Common myeloid progenitor, CD34-positive (primary cell): ENCODE measurements at regions not wholly inside any gene's neighbourhood (a gene's known extent, or its start where the extent isn't known, plus 50 kb on each side); places are given as distances from the start of the nearest gene placed in this dataset.
"Not testable (repeated sequence)": the region's sequence is repeated elsewhere in the genome, so short reads cannot be mapped to it uniquely, and the experiment has no call there.

Source experiments
- CTCF ChIA-PET: fragments of 350-600 bp; sonication (Branson Sonifier 250); formaldehyde crosslinking; loops from one replicate; lab custom pipeline; 2021; ENCODE audit warnings: antibody characterized with exemption; lab: Charles Lee
- POLR2A ChIA-PET: fragments of 350-600 bp; sonication (Branson Sonifier 250); formaldehyde crosslinking; loops from one replicate; lab custom pipeline; 2021; ENCODE audit warnings: antibody characterized with exemption; lab: Charles Lee
- DNase-seq, 3 donors: peaks; one replicate each; pipeline versions ENCODE4 v3.0.0 to v3.0.0-alpha.2; 2013
- H3K27ac ChIP-seq, 2 experiments: 1 replicate in 1 of 2; 2 replicates in 1 of 2; pipeline ENCODE4 v1.7.0; 2013; ENCODE audit warnings: inconsistent platforms in 2 of 2, low read length in 2 of 2, mild to moderate bottlenecking in 2 of 2, low read depth in 1 of 2, moderate library complexity in 1 of 2; ENCODE audit not compliant: severe bottlenecking in 2 of 2, insufficient read depth in 1 of 2, poor library complexity in 1 of 2
- H3K27me3 ChIP-seq, 5 experiments: replicated peaks in 2 of 5; 1 replicate in 3 of 5; 2 replicates in 2 of 5; pipeline versions ENCODE4 v1.6.1 to v1.7.0; 2013; ENCODE audit warnings: low read length in 4 of 5, mild to moderate bottlenecking in 2 of 5, moderate library complexity in 2 of 5, inconsistent platforms in 1 of 5; ENCODE audit not compliant: insufficient read depth in 5 of 5, control insufficient read depth in 4 of 5
- H3K36me3 ChIP-seq, 4 experiments: 1 replicate in 2 of 4; 2 replicates in 2 of 4; pipeline versions ENCODE4 v1.6.1 to v1.7.0; 2013; ENCODE audit warnings: low read length in 3 of 4, control low read depth in 1 of 4, mild to moderate bottlenecking in 1 of 4; ENCODE audit not compliant: control insufficient read depth in 4 of 4, insufficient read depth in 4 of 4
- H3K4me1 ChIP-seq, 4 experiments: 1 replicate in 3 of 4; 2 replicates in 1 of 4; pipeline versions ENCODE4 v1.6.1 to v1.7.1; 2013; ENCODE audit warnings: low read length in 3 of 4, mild to moderate bottlenecking in 3 of 4, control low read depth in 1 of 4, inconsistent platforms in 1 of 4, moderate library complexity in 1 of 4; ENCODE audit not compliant: control insufficient read depth in 4 of 4, insufficient read depth in 4 of 4; ENCODE audit errors: control extremely low read depth in 1 of 4
- H3K4me3 ChIP-seq, 7 experiments: 1 replicate in 4 of 7; 2 replicates in 3 of 7; pipeline versions ENCODE4 v1.5.1 to v1.7.0; 2013; ENCODE audit warnings: mild to moderate bottlenecking in 7 of 7, low read length in 6 of 7, moderate library complexity in 6 of 7, inconsistent platforms in 2 of 7, low read depth in 2 of 7, control low read depth in 1 of 7; ENCODE audit not compliant: insufficient read depth in 4 of 7, control insufficient read depth in 1 of 7; ENCODE audit errors: extremely low read depth in 1 of 7
- H3K9me3 ChIP-seq, 5 experiments: 1 replicate in 4 of 5; 2 replicates in 1 of 5; pipeline versions ENCODE4 v1.6.1 to v1.7.1; 2013; ENCODE audit warnings: low read length in 4 of 5, mild to moderate bottlenecking in 2 of 5, inconsistent platforms in 1 of 5, low read depth in 1 of 5, moderate library complexity in 1 of 5; ENCODE audit not compliant: control insufficient read depth in 4 of 5, insufficient read depth in 2 of 5; ENCODE audit errors: control extremely low read depth in 1 of 5
- WGBS: methylation state at CpG from one replicate; pipeline ENCODE4 v1.1.5; 2013; ENCODE audit not compliant: insufficient coverage; 5-methylcytosine and 5-hydroxymethylcytosine counted together

DNA sequence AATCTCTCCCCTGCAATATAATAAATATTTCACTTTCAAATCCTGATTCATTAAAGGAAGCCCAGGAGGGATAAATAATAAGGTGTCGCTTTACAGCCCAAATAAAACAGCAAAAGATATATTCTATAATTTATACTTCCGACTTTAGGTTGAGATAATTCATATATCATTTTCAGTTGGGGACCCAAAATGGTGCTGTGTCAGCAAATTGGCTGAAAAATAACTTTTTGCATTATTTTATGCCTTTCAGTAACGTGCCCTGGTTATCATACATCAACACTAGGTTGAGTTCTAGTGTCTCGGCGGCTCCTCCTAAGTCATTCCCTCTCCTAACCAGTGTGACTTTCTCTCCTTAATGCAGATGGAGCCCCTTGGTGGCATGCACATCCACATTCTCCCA lies 278.2 kb downstream of the NXPE2 start:
- Histone ChIP-seq H3K4me1 (no peaks in the 10 kb centered on the region), H3K4me3 (no peak overlapping the region), H3K36me3 (no peaks in the 10 kb centered on the region), H3K9me3 (no peaks in the 10 kb centered on the region), H3K27ac (no peak overlapping the region), H3K27me3 (no peaks in the 10 kb centered on the region)
- POLR2A ChIA-PET = no interaction called here
- CTCF ChIA-PET = no interaction called here
- no peak for DNase-seq
- 89% methylated on average over 3 of the region's 5 CpGs for WGBS

DNA sequence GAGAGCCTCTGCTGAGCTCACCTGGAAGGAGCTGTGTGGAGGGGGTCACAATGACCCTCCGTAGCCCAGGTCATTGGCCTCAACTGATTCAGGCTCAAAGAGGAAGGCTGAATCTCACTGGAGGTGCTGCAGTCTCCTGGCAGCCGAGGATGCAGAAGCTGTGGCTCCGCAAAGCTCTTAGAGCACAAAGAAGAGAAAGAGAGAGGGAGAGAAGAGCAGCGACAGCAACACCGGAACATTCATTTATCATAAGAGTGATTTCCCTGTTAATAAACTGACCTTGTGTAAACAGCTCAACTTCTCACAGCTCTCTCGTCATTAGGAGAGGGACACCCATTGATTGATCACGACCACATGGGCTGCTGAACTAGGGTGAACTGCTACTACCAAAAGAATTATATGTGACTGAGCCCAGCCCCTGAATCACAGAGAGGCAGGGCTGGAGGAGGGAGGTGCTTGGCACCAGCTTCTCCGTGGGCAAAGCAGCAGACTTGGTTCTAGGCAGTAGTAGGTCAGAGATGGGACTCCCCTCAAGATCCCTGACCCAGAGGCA lies 281.7 kb downstream of the NXPE2 start:
- H3K4me1 ChIP-seq = no peaks in the 10 kb centered on the region
- WGBS = 81% methylated on average over 5 of the region's 8 CpGs
- H3K4me3 ChIP-seq = no peak overlapping the region
- H3K9me3 ChIP-seq = no peaks in the 10 kb centered on the region
- ChIA-PET CTCF (no interaction called here), POLR2A (no interaction called here)
- H3K27me3 ChIP-seq = no peaks in the 10 kb centered on the region
- no peak overlapping the region for H3K27ac ChIP-seq
- DNase-seq = no peak
- no peaks in the 10 kb centered on the region for H3K36me3 ChIP-seq

DNA sequence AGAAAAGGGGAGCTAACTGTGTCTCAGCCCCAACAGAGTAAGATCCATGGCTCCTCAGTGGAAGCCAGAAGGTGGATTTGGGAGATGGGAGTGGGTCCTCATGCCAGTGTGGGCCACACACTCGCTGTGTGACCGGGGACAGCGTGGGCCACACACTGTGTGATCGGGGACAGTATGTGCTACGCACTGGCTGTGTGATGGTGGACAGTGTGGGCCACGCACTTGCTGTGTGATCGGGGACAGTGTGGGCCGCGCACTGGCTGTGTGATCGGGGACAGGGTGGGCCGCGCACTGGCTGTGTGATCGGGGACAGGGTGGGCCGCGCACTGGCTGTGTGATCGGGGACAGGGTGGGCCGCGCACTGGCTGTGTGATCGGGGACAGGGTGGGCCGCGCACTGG lies 282.5 kb downstream of the NXPE2 start:
- H3K27ac ChIP-seq, DNase-seq, POLR2A ChIA-PET, H3K27me3 ChIP-seq, H3K36me3 ChIP-seq, H3K4me1 ChIP-seq, H3K4me3 ChIP-seq, H3K9me3 ChIP-seq, CTCF ChIA-PET: not testable (repeated sequence)
- WGBS = 94% methylated on average over 5 of the region's 21 CpGs

DNA sequence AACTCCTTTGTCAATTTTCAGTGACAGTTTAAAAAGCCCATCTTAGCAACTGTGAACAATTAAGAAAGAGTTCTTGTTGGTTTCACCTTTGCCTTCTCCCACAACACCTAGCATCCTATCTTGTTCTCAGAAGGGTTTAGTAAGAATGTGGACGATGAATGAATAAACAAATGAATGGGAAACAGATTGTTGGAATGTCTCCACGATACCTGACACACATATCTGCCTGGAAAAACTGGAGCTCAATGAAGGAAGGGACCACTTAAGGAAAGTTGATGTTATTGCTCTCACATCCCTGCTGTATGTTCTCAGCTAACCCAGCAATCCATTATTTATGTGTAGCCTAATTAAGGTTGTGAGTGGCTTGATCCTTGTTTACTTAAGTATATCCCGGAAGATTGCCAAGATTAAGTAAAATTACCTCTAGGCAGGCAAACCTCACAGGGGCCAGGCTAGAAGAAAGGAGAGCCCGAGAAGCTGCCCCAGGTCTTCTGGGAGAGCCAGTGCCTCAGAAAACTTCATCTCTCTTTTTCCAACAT lies 286.4 kb downstream of the NXPE2 start:
- WGBS = 17% methylated on average over 1 of the region's 4 CpGs

DNA sequence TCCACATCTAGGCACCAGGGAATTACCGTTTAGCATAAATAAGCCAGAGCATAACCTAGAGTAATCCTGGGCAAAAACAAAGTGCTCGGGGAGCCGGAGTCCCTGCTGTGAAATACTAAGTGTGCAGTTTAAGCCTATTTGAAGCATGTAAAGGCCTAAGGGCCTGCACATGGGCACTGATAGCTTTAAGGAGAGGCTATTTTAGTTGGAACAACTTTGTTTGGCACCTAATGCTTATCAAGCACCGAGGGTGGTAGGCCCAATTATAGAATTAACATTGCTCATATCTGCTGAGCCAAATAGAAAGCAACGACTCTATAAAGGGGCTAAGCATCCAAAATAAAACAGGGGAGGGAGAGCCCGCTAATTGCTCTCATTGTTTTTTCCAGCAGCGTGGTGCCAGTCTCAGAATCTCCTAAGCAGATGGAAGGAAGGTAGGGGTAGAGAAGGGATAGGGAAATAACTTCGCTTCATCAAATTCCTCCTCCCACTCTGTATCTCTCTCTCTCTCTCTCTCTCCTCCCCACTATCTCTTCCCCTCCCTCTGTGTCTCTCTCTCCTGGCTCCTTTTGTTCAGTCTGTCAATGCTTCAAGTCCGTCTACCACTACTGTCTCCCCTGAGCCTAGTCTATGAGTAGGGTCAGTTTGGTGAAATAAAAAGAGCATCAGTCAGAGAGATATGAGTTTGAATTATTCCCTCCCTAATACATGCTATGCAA lies 292.8 kb downstream of the NXPE2 start:
- Histone ChIP-seq H3K4me1 (no peaks in the 10 kb centered on the region), H3K9me3 (no peaks in the 10 kb centered on the region), H3K27ac (no peak overlapping the region), H3K27me3 (no peaks in the 10 kb centered on the region), H3K36me3 (no peaks in the 10 kb centered on the region), H3K4me3 (no peak overlapping the region)
- ChIA-PET POLR2A (no interaction called here), CTCF (no interaction called here)
- 98% methylated on average over 5 of the region's 9 CpGs for WGBS
- no peak for DNase-seq

More for the DNA sequence above, 286.4 kb downstream of the NXPE2 start:
- Histone ChIP-seq H3K4me3 (no peak overlapping the region), H3K36me3 (no peaks in the 10 kb centered on the region), H3K27ac (no peak overlapping the region), H3K27me3 (no peaks in the 10 kb centered on the region), H3K9me3 (no peaks in the 10 kb centered on the region), H3K4me1 (no peaks in the 10 kb centered on the region)
- DNase-seq = no peak
- CTCF ChIA-PET = interaction anchor here (2.6 kb wide), 1 partner anchor 11 kb away, joined by 9 read pairs; no protein-coding TSS in a partner anchor
- POLR2A ChIA-PET = no interaction called here

DNA sequence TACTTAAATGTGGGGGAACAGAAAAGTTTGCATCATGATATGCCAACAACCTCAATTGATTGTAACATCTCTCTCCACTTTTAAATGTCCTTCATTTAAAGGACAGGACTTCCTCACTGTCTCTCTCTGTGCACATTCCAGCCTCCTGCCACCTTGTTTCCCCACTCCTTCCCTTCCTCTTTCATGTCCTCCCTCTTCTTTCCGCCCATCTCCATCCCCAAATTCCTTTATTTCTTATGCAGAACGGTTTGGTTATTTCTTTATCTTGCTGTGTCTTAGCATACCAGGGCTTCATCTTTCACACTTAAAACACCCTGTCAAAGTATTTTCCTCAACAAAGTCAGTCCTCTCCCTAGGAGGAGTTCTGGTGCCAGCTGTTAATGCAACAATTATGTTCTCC lies 293.8 kb downstream of the NXPE2 start:
- no peak overlapping the region for H3K27ac ChIP-seq
- H3K4me1 ChIP-seq = no peaks in the 10 kb centered on the region
- WGBS = 29% methylated on average over 2 of the region's 2 CpGs
- ChIA-PET POLR2A (no interaction called here), CTCF (no interaction called here)
- H3K27me3 ChIP-seq = no peaks in the 10 kb centered on the region
- no peak overlapping the region for H3K4me3 ChIP-seq
- H3K36me3 ChIP-seq = no peaks in the 10 kb centered on the region
- no peaks in the 10 kb centered on the region for H3K9me3 ChIP-seq
- DNase-seq = no peak

DNA sequence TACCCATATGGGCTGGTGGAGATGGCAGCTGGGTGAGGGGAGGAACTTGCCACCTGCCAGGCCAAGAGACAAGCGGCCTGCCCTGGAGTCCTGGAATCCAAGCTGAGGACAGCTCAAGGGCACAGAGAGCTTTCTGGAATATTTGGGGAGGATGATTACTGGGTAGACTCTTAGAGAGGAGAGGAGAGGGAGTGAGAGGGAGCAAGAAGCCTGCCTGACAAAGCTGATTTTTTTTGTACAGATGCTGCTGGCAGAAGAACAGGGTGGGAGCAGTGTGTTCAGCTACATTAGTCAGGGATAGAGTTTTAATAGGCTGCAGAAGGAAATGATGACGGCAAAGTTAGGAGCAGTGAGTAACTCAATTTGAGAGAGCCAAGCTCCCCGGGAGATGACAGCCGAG lies 299.3 kb downstream of the NXPE2 start:
- Histone ChIP-seq H3K4me3 (no peak overlapping the region), H3K9me3 (no peaks in the 10 kb centered on the region), H3K36me3 (no peaks in the 10 kb centered on the region), H3K4me1 (no peaks in the 10 kb centered on the region), H3K27me3 (no peaks in the 10 kb centered on the region), H3K27ac (no peak overlapping the region)
- POLR2A ChIA-PET = no interaction called here
- CTCF ChIA-PET = interaction anchor here (1.1 kb wide), 1 partner anchor 10 kb away, joined by 4 read pairs; no protein-coding TSS in a partner anchor
- WGBS = 87% methylated on average over 4 of the region's 4 CpGs
- no peak for DNase-seq
